ENCODE measurements at regions not wholly inside any gene's neighbourhood (a gene's known extent, or its start where the extent isn't known, plus 50 kb on each side); places are given as distances from the start of the nearest gene placed in this dataset.

- TF ChIP-seq NCOA2 (IDR thresholded peaks at IDR 0.05; ENCODE audit: partially characterized antibody in 2 of 2), result no peak
- no peak for TF ChIP-seq CBFA2T2 (conservative IDR thresholded peaks at IDR 0.05)
- no peak for TF ChIP-seq NFIC (IDR thresholded peaks at IDR 0.05)
- no peak for TF ChIP-seq ZNF780A (CRISPR knock-in tag; IDR thresholded peaks at IDR 0.05)
- TF ChIP-seq BRCA1 (IDR thresholded peaks at IDR 0.05), result no peak
- no peak for TF ChIP-seq BRCA1 (CRISPR knock-in tag; IDR thresholded peaks at IDR 0.05)
These were observed 362.5 kb upstream of the CHRM3 start (continued) for GRCh38 chr1:239023732-239024360.

GRCh38 chr1:239016337-239016736, 370.0 kb upstream of the CHRM3 start:
- ChIA-PET POLR2A (interaction anchor here (0.6 kb wide), 1 partner anchor 769 kb away, joined by 3 read pairs; no protein-coding TSS in a partner anchor), CTCF (ENCODE audit: low intra/inter-chr PET ratio) (no interaction called here)
- in situ Hi-C loops (cut with MboI) (no loop called here), intact Hi-C loops (cut with micrococcal nuclease) (no loop called here)
- BruUV-seq (replicated peaks), result no TSS peak
- DNase-seq (ENCODE audit: extremely low read depth in 1 of 4, low spot score in 3 of 4) (no peak), FAIRE-seq (no peak), ATAC-seq (no peak)
- no peaks in the 10 kb centered on the region for H3K4me1 ChIP-seq (replicated peaks in 1 of 2; ENCODE audit: control insufficient read depth in 2 of 2, insufficient read depth in 2 of 2, low read length in 2 of 2)
- no peak overlapping the region for H3K4me3 ChIP-seq
- no peaks in the 10 kb centered on the region for H3K27me3 ChIP-seq (ENCODE audit: control insufficient read depth in 2 of 2, insufficient read depth in 2 of 2, low read length in 2 of 2)
- WGBS (ENCODE audit: insufficient coverage, low coverage, missing lambda C conversion rate), result 3% methylated on average over 2 of the region's 2 CpGs
- no peak overlapping the region for H3K4me2 ChIP-seq (ENCODE audit: insufficient read depth, low read length)
- TF ChIP-seq ZSCAN32 (CRISPR knock-in tag; IDR thresholded peaks at IDR 0.05) (no peak), ERF (CRISPR knock-in tag; IDR thresholded peaks at IDR 0.05) (no peak), SRSF3 (IDR thresholded peaks at IDR 0.05; ENCODE audit: insufficient read depth, low read length) (no peak), ZNF445 (CRISPR knock-in tag; IDR thresholded peaks at IDR 0.05; ENCODE audit: low read depth) (no peak), ZFP36 (IDR thresholded peaks at IDR 0.05; ENCODE audit: low read depth, low read length, partially characterized antibody) (no peak)
- H3K9me1 ChIP-seq (ENCODE audit: control insufficient read depth, insufficient read depth, low read length), result no peaks in the 10 kb centered on the region
- H2AFZ ChIP-seq (ENCODE audit: low read depth, low read length), result no peak overlapping the region
- H3K36me3 ChIP-seq (ENCODE audit: control insufficient read depth, insufficient read depth, low read length), result no peaks in the 10 kb centered on the region
- H3K9me3 ChIP-seq (replicated peaks; ENCODE audit: control insufficient read depth, insufficient read depth, low read depth, low read length), result peaks cover 5% of the 10 kb centered on the region
- no peak overlapping the region for H3K9ac ChIP-seq (ENCODE audit: insufficient read depth in 1 of 2, low read depth in 2 of 2, low read length in 2 of 2)
- no peak overlapping the region for H3K27ac ChIP-seq (ENCODE audit: extremely low read depth, low read depth, low read length)
- no peaks in the 10 kb centered on the region for H4K20me1 ChIP-seq (replicated peaks; ENCODE audit: control insufficient read depth, insufficient read depth, low read length)
- H3K79me2 ChIP-seq (ENCODE audit: control insufficient read depth, insufficient read depth, low read length), result no peaks in the 10 kb centered on the region

Data from K562 (cell line).